ENCODE measurements at regions not wholly inside any gene's neighbourhood (a gene's known extent, or its start where the extent isn't known, plus 50 kb on each side); places are given as distances from the start of the nearest gene placed in this dataset.

- no peak for DNase-seq (ENCODE audit: low read depth)
These were observed 188.1 kb upstream of the VGLL2 start for GRCh38 chr6:117077300-117077699.

DNA sequence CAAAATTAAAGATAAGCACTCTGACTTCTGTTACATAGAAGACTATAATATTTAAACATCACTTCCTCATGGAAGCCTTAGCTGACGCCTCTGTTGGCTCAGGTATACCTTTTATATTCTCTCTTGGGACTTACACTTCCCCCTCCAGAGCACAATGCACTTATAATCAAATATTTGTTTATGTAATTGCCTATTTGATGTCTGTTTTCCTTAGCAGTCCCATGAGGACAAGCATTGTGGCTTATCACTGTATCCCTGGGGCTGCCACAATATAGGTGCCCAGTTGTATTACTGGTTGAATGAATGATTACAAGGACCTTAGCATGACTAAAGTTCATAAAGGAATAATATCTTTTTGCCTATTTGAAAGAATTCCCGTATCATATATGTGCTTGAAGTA is 186.7 kb upstream of the VGLL2 start:
- DNase-seq (ENCODE audit: low read depth) = no peak

- DNase-seq (ENCODE audit: low read depth) = peak; percentile 40
These were observed 185.4 kb upstream of the VGLL2 start for GRCh38 chr6:117079951-117080350.

DNA sequence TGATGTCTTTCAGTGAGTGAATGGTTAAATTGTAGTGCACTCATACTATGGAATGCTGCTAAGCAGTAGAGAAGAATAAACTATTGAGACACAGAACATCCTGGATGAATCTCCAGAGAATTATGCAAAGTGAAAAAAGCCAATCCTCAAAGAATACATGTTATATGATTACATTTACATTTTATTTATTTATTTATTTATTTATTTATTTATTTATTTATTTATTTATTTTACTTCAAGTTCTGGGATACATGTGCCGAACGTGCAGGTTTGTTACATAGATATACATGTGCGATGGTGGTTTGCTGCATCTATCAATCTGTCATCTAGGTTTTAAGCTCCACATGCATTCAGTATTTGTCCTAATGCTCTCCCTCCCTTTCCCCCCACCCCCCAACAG is 175.8 kb upstream of the VGLL2 start:
- DNase-seq (ENCODE audit: low read depth) = no peak

DNA sequence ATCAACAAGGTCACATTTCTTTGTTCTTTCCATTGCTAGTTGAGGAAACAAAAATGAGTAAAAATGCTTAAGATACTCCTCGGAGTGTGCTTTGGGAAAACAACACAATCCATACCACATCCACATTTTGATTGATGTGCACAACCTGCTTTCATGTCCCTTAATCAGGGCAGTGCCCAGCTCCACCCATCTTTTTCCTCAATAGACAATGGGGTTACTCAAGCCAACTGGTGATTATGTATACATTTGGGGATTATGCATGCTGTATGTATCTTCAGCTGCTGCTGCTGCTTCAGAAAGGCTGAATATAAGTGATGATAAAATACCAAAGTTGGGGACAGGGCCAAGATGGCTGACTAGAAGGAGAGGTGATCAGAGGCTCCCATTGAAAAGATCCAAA is 155.2 kb upstream of the VGLL2 start:
- DNase-seq (ENCODE audit: low read depth) = no peak

GRCh38 chr6:117110737-117111136 is 154.6 kb upstream of the VGLL2 start:
- DNase-seq (ENCODE audit: low read depth) = no peak

GRCh38 chr6:117117652-117118051 is 147.7 kb upstream of the VGLL2 start:
- DNase-seq (ENCODE audit: low read depth) = no peak

DNA sequence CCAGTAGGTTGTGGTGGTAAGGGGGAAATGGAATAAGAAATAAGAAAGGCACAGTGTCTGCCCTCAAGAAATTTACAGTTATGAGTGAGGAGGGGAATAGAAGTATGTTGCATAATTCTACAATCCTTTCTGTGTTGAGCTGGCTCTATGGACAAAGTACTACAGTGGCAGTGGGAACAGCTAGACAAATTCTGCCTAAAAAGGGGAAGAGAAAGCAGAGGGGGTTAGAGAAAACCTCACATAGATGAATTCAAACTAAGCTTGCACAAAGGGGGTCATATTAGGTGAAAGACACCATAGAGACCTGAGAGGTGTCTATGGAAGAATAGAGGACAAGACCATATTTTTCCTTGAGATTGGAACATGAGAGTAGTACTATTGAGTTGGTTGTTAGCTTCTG is 146.9 kb upstream of the VGLL2 start:
- no peak for DNase-seq (ENCODE audit: low read depth)

- no peak for DNase-seq (ENCODE audit: low read depth)
These were observed 139.1 kb upstream of the VGLL2 start for GRCh38 chr6:117126213-117126612.

DNA sequence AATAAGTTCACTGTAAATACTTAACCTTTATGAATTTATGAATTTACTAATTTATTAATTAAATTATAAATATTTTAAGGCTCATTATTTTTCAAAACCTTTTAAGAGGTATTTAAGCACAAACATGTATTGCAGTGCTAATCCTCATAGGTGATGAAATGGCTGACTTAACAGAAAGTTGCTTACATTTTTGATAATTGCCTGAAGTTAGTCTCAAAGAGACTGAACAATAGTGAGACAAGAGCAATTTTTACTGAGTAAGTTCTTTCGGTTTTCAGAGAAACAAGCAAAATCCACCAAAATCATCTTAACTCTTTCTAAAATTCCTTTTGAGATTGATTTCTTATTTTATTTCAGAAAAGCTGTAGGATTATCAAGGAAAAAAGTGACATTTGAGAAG is 137.3 kb upstream of the VGLL2 start:
- DNase-seq (ENCODE audit: low read depth) = no peak

- DNase-seq (ENCODE audit: low read depth) = no peak
These were observed 135.2 kb upstream of the VGLL2 start for GRCh38 chr6:117130125-117130524.

- DNase-seq (ENCODE audit: low read depth) = no peak
These were observed 128.7 kb upstream of the VGLL2 start for GRCh38 chr6:117136702-117137101.

GRCh38 chr6:117137711-117138110 is 127.6 kb upstream of the VGLL2 start:
- DNase-seq (ENCODE audit: low read depth) = peak; percentile 88

DNA sequence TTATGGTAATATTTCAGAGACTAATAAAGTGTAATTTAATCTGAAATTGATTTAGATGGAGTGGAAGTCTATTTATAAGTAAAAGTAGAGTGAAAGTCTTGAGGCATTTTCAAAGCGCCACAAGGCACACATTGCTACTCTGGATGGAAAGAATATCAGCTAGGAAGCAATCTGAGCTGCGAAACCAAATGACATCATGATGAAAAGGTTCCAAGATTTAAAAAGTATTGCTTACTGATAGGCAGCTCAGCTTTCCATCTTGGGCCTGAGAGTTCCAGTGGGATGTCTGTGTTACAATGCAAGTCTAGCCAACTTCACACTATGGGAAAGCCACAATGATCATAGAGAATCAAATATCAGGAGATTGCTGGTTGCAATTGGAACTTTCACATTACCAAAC is 126.9 kb upstream of the VGLL2 start:
- DNase-seq (ENCODE audit: low read depth) = peak; percentile 45

- peak; percentile 86 for DNase-seq (ENCODE audit: low read depth)
These were observed 126.4 kb upstream of the VGLL2 start for GRCh38 chr6:117138920-117139319.

DNA sequence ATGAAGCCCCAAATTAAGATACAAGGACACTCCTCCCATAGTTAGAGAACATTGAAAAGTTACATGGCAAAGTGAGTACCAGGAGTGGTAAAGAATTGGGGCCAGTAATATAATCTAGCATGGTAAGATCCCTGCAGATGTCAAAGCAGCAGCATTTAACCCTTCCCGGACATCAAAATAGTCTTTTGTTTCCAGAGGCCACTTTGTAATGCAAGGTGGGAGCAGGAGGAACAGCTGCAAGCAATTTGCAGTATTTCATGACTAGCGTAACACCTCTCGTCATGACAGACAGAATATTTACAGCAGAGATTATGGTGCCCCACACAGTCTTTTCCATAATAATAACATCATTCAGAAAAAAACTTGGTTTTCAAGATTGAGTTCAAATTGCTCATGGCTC is 123.2 kb upstream of the VGLL2 start:
- DNase-seq (ENCODE audit: low read depth) = no peak

DNA sequence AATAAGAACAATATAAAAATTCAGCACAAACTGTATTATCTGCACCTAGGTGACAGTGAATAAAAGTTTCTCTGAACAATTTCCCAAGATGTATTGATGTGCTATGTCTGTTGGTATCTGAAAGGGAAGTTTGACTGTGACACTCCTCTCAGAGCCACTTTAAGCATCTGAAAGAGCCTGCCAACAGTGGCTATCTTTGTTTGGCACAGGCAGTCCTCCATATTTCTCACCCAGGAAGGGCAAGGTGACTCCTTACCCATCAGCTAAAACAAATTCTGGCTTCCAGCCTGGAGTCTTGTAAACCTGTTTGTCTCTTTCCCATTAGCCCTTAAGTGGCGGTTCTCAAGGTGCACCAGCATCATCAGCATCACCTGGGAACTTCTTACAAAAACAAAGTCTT is 122.4 kb upstream of the VGLL2 start:
- no peak for DNase-seq (ENCODE audit: low read depth)

GRCh38 chr6:117143647-117144046 is 121.7 kb upstream of the VGLL2 start:
- no peak for DNase-seq (ENCODE audit: low read depth)

GRCh38 chr6:117145940-117146339 is 119.4 kb upstream of the VGLL2 start:
- DNase-seq (ENCODE audit: low read depth) = no peak

- peak; percentile 20 for DNase-seq (ENCODE audit: low read depth)
These were observed 116.0 kb upstream of the VGLL2 start for GRCh38 chr6:117149324-117149723.

- DNase-seq (ENCODE audit: low read depth) = peak; percentile 20
These were observed 108.6 kb upstream of the VGLL2 start for GRCh38 chr6:117156741-117157140.

DNA sequence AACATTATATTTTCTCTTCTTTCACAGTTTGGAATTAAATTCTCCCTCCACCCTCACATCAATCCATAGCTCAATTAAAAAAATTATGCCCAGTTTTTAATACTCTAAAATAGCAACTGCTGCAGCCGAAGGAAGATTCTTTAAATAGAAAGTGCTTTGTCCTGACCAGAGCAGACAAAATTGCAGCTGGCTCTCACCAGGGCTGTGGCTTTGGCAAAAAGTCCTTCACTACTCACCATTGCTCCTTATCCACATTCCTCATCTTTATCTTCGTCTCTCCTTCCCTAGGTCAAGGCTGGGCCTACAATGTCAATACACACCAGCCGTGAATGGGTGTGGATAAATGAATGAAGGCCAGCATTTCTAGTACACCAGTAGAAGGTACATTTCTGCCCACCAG is 107.9 kb upstream of the VGLL2 start:
- peak; percentile 78 for DNase-seq (ENCODE audit: low read depth)

GRCh38 chr6:117165911-117166499 is 99.4 kb upstream of the VGLL2 start:
- DNase-seq (ENCODE audit: low read depth) = no peak
